CD4-positive, alpha-beta T cell treated with Interleukin-10 for 1 hour (primary cell): ENCODE measurements at regions not wholly inside any gene's neighbourhood (a gene's known extent, or its start where the extent isn't known, plus 50 kb on each side); places are given as distances from the start of the nearest gene placed in this dataset.

Source experiments
- DNase-seq: peaks from one replicate; pipeline ENCODE4 v3.0.0-alpha.2; 2020

DNA sequence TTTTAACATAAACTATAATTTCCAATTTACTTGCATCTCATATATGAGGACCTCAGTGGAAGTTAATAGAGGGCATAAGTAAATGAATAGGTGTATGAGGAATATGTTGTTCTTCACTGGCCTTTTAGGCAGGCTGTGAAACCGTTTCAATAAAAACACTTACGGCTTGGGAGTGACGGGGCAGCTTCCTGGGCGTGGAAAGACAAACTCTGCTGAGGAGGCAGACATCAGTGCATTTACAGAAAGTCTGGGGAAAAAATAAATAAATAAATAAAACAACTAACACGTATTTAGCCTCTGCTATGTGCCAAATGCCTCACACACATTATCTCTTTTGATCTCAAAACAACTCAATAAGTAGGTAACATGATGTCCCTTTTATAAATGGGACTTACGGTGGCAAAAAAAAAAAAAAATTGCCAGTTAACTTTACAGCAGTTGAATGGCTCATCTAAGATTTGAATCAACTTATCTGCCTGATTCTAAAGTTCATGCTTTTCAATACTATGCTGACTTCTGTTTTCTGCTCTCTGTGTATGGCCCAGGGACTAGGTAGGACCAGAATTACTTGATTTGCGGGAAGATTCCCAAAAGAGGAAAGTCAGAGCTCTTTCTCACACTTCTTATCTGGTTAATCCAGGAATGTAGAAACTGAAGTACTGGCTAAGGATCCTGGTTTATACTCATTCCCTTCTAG is 77.5 kb upstream of the LRATD1 start:
- no peak for DNase-seq

GRCh38 chr2:14557111-14557510 is 75.4 kb upstream of the LRATD1 start:
- no peak for DNase-seq

- DNase-seq: no peak
Observed at GRCh38 chr2:14557916-14558315, 74.6 kb upstream of the LRATD1 start.

- no peak for DNase-seq
Observed at GRCh38 chr2:14558335-14558919, 74.1 kb upstream of the LRATD1 start.

- no peak for DNase-seq
Observed at GRCh38 chr2:14560716-14561115, 71.8 kb upstream of the LRATD1 start.

- no peak for DNase-seq
Observed at GRCh38 chr2:14563324-14563723, 69.2 kb upstream of the LRATD1 start.

GRCh38 chr2:14565666-14566065 is 66.9 kb upstream of the LRATD1 start:
- no peak for DNase-seq

- no peak for DNase-seq
Observed at GRCh38 chr2:14567561-14567960, 65.0 kb upstream of the LRATD1 start.

DNA sequence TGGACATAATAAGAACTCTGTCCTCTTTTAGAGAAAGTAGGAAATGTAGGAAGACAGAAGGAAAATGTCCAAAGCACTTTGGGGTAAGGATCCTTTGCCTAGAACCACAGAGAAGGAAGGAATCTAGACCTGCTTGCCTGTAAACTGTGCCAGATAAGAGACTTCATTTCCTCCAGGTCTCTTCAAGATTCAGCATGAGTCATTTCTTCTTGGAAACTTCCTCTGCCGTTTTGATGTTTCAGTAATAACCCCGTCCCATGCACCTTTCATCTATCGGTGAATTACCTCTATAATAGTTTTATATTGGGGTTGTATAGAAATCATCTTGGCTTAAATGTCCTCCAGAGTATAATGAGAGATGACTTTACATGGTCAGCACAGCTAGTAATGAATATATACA is 63.2 kb upstream of the LRATD1 start:
- DNase-seq: no peak

DNA sequence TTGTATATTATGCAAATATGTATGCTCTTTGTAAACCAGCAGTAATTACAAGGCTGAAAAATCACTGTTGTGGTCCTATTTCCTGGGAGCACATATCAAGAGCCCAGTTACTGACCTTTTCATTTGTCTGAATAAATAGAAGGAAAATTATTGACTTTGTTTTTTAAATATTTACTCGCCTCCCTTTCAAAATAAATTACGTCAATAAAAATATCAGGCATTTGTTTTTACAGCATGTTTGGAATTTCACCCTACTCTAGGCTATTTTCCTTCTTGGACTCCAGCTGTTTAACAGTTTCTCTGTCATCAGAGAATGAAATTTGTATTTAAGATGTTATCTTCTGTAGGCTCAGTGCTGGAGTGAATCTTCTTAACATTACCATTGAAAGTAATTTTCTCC is 59.9 kb upstream of the LRATD1 start:
- DNase-seq: no peak

DNA sequence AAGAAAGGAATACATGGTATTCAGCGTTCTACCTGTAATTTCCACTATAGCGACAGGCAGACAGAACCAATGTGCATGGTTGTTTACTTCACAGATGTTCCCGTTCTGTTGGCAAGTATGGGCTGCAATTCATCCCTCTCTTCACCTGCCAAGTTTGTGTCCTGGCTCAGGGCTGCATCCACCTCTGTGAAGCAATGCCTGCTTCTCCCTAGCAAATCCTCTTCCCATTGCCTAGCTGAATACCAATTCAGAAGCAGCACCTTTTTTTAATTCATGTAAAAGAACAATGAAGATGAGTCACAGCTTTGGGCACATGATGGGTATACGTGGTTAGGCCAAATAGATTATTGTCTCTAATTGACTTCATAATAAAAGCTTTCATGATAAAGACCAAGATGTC is 54.7 kb upstream of the LRATD1 start:
- DNase-seq: no peak
